ENCODE measurements at regions not wholly inside any gene's neighbourhood (a gene's known extent, or its start where the extent isn't known, plus 50 kb on each side); places are given as distances from the start of the nearest gene placed in this dataset.

DNA sequence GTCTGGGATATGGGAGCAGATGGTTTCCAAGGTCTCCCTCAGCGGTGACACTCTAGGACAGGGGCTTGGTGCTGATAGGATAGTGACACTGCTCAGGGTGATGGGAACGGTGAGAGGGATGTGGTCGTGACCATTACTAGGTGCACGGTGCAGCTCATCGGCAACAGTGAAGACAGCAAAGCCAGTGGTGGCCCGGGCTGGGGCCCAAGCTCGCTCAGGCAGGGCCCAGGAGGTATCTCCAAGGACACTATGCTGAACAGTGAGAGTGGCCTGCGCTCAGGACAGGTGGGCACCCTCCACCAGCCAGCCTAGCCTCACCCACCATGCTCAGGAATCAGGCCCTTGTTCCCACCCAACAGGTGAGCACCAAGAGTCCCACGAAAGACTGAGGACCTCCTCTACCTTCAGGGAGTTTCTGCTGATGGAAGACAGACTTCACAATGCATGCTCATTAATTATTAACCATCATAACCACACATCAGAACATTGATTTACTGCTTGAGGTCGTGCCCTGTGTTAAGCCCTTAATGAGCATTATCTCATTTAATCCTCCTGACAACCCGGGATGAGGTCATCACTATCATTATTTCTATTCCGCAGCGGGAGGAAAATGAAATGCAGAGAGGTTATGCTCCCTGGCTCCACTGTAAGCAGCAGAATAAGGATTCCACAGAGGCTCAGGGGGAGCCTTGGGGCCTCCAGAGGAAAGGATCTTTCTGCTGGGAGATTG is 269.4 kb downstream of the UACA start:
- peak; percentile 81 for DNase-seq (ENCODE audit: low spot score)
- Histone ChIP-seq H3K4me2 (peak overlapping the region; percentile 53), H3K27me3 (no peaks in the 10 kb centered on the region), H3K79me2 (no peaks in the 10 kb centered on the region), H2AFZ (no peak overlapping the region), H3K9me2 (replicated peaks; ENCODE audit: insufficient read depth) (no peaks in the 10 kb centered on the region), H4K20me1 (ENCODE audit: insufficient read depth, poor library complexity, severe bottlenecking) (no peaks in the 10 kb centered on the region), H3K4me1 (ENCODE audit: insufficient read depth) (peaks cover 40% of the 10 kb centered on the region), H3K36me3 (replicated peaks; ENCODE audit: insufficient read depth, low read depth) (no peaks in the 10 kb centered on the region), H3K4me3 (no peak overlapping the region), H3K9me3 (ENCODE audit: low read depth) (no peaks in the 10 kb centered on the region), H3K27ac (peak overlapping the region; percentile 90)
- TF ChIP-seq EZH2 (IDR thresholded peaks at IDR 0.05; ENCODE audit: borderline replicate concordance) (no peak), EZH2phosphoT487 (IDR thresholded peaks at IDR 0.05; ENCODE audit: low read depth, severe bottlenecking, unreplicated experiment) (peak; percentile 58)
- TF ChIP-seq, protein P1, sequence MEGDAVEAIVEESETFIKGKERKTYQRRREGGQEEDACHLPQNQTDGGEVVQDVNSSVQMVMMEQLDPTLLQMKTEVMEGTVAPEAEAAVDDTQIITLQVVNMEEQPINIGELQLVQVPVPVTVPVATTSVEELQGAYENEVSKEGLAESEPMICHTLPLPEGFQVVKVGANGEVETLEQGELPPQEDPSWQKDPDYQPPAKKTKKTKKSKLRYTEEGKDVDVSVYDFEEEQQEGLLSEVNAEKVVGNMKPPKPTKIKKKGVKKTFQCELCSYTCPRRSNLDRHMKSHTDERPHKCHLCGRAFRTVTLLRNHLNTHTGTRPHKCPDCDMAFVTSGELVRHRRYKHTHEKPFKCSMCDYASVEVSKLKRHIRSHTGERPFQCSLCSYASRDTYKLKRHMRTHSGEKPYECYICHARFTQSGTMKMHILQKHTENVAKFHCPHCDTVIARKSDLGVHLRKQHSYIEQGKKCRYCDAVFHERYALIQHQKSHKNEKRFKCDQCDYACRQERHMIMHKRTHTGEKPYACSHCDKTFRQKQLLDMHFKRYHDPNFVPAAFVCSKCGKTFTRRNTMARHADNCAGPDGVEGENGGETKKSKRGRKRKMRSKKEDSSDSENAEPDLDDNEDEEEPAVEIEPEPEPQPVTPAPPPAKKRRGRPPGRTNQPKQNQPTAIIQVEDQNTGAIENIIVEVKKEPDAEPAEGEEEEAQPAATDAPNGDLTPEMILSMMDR (IDR thresholded peaks at IDR 0.05; ENCODE audit: poor library complexity): no peak
- 66% methylated on average over 13 of the region's 13 CpGs for WGBS (ENCODE audit: low lambda C conversion rate, missing lambda C conversion rate)

GRCh38 chr15:70493376-70493775 is 270.0 kb downstream of the UACA start:
- Histone ChIP-seq H2AFZ (no peak overlapping the region), H4K20me1 (ENCODE audit: insufficient read depth, poor library complexity, severe bottlenecking) (no peaks in the 10 kb centered on the region), H3K27me3 (no peaks in the 10 kb centered on the region), H3K27ac (peak overlapping the region; percentile 90), H3K9me2 (replicated peaks; ENCODE audit: insufficient read depth) (no peaks in the 10 kb centered on the region), H3K4me1 (ENCODE audit: insufficient read depth) (peaks cover 40% of the 10 kb centered on the region), H3K9me3 (ENCODE audit: low read depth) (no peaks in the 10 kb centered on the region), H3K36me3 (replicated peaks; ENCODE audit: insufficient read depth, low read depth) (no peaks in the 10 kb centered on the region), H3K4me2 (no peak overlapping the region), H3K4me3 (no peak overlapping the region), H3K79me2 (no peaks in the 10 kb centered on the region)
- DNase-seq (ENCODE audit: low spot score): no peak
- 83% methylated on average over 1 of the region's 1 CpG for WGBS (ENCODE audit: low lambda C conversion rate, missing lambda C conversion rate)
- TF ChIP-seq EZH2phosphoT487 (IDR thresholded peaks at IDR 0.05; ENCODE audit: low read depth, severe bottlenecking, unreplicated experiment) (no peak), EZH2 (IDR thresholded peaks at IDR 0.05; ENCODE audit: borderline replicate concordance) (no peak)
- TF ChIP-seq, protein P1 (IDR thresholded peaks at IDR 0.05; ENCODE audit: poor library complexity): no peak

- Histone ChIP-seq H3K9me2 (replicated peaks; ENCODE audit: insufficient read depth) (no peaks in the 10 kb centered on the region), H3K4me1 (ENCODE audit: insufficient read depth) (peaks cover 40% of the 10 kb centered on the region), H3K4me3 (no peak overlapping the region), H3K27me3 (no peaks in the 10 kb centered on the region), H3K4me2 (no peak overlapping the region), H3K27ac (peak overlapping the region; percentile 90), H3K36me3 (replicated peaks; ENCODE audit: insufficient read depth, low read depth) (no peaks in the 10 kb centered on the region), H3K9me3 (ENCODE audit: low read depth) (no peaks in the 10 kb centered on the region), H3K79me2 (no peaks in the 10 kb centered on the region), H4K20me1 (ENCODE audit: insufficient read depth, poor library complexity, severe bottlenecking) (no peaks in the 10 kb centered on the region), H2AFZ (no peak overlapping the region)
- DNase-seq (ENCODE audit: low spot score): peak; percentile 66
- TF ChIP-seq EZH2phosphoT487 (IDR thresholded peaks at IDR 0.05; ENCODE audit: low read depth, severe bottlenecking, unreplicated experiment) (no peak), EZH2 (IDR thresholded peaks at IDR 0.05; ENCODE audit: borderline replicate concordance) (no peak)
- TF ChIP-seq, protein P1 (IDR thresholded peaks at IDR 0.05; ENCODE audit: poor library complexity): no peak
- WGBS (ENCODE audit: low lambda C conversion rate, missing lambda C conversion rate): 74% methylated on average over 20 of the region's 20 CpGs
Observed at GRCh38 chr15:70492240-70493177, 270.8 kb downstream of the UACA start.

Data from hepatocyte (in vitro differentiated cells).